Mesodermal cell (in vitro differentiated cells): ENCODE measurements at regions not wholly inside any gene's neighbourhood (a gene's known extent, or its start where the extent isn't known, plus 50 kb on each side); places are given as distances from the start of the nearest gene placed in this dataset.
"Not testable (repeated sequence)": the region's sequence is repeated elsewhere in the genome, so short reads cannot be mapped to it uniquely, and the experiment has no call there.

Source experiments
- H3K27ac ChIP-seq: 2 replicates; pipeline ENCODE4 v1.7.0; 2013; ENCODE audit warnings: mild to moderate bottlenecking, low read depth, low read length, moderate library complexity; ENCODE audit not compliant: severe bottlenecking
- H3K36me3 ChIP-seq: 2 replicates; pipeline ENCODE4 v1.7.1; 2013; ENCODE audit warnings: mild to moderate bottlenecking, low read length, moderate library complexity; ENCODE audit not compliant: control insufficient read depth, insufficient read depth
- H3K4me1 ChIP-seq: one replicate; pipeline ENCODE4 v1.7.1; 2013; ENCODE audit warnings: mild to moderate bottlenecking, low read length; ENCODE audit not compliant: insufficient read depth, control insufficient read depth, poor library complexity, severe bottlenecking
- H3K4me3 ChIP-seq: 2 replicates; pipeline ENCODE4 v1.7.0; 2013; ENCODE audit warnings: low read length, control low read depth, mild to moderate bottlenecking; ENCODE audit not compliant: insufficient read depth, poor library complexity, severe bottlenecking; ENCODE audit errors: extremely low read depth
- H3K9me3 ChIP-seq: 2 replicates; pipeline ENCODE4 v1.7.1; 2013; ENCODE audit warnings: mild to moderate bottlenecking, low read length, moderate library complexity; ENCODE audit not compliant: control insufficient read depth
- WGBS, 2 experiments: methylation state at CpG; one replicate each; pipeline ENCODE4 v1.1.5; 2013; ENCODE audit warnings: missing lambda C conversion rate in 2 of 2; ENCODE audit not compliant: insufficient coverage in 2 of 2; 5-methylcytosine and 5-hydroxymethylcytosine counted together

DNA sequence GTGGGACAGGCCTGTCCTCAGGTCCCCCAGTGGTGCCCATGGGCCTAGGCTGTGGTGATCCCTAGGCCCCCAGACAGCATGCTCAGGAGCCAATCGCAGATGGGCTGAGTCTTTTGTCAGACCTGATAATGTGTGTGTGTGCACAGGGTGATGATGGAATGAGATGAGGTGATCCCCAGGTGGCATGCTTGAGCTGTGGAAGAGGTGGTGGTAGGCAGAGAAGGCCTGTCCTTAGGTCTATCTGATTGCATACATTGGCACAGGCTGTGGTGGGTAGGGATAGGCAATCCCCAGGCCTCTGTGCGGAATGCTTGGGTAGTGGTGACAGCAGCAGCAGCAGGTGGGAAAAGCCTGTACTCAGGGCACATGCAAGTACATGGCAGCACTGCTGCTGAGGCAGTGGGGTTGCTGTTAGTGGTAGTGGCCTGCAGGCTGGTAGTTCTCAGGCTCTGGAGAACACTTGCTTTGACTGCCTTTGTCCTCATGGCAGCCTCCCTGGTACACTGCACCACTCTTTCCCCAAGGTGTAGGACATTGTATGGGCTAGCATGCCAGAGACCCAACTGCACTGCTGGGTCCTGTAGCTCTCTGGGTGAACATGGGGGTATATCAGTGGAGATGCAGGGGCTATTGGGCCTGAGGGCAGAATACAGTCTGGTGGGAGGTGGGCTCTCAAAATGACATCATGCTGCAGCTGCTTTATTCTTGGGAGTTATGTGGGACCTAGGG lies 260.9 kb upstream of the PLPP4 start:
- WGBS, 2 experiments: 88 to 90% methylated on average over 2 of the region's 2 CpGs
- H3K4me3 ChIP-seq: no peak overlapping the region
- H3K4me1 ChIP-seq: no peaks in the 10 kb centered on the region
- no peaks in the 10 kb centered on the region for H3K36me3 ChIP-seq
- H3K9me3 ChIP-seq: no peaks in the 10 kb centered on the region
- no peak overlapping the region for H3K27ac ChIP-seq

DNA sequence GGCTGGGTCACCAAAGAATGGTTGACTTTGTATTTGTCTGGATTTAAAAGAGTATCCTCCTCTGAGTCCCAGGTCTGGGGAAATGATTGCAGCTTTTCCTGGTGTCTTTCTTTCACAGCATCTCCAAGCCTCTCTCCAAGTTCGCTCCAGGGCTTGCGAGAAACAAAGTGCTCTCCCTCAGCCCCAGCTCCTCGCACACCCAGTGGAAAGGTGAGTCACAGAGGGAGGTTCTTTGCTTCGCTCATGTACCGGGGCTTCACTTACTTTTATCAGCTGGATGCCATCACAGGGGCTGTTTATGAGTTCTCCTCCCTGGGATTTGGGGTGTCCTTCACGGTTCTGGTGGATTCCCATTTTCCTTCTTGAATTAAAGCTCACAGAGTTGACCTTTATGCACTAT lies 252.2 kb upstream of the PLPP4 start:
- H3K4me3 ChIP-seq: no peak overlapping the region
- no peak overlapping the region for H3K27ac ChIP-seq
- H3K4me1 ChIP-seq: no peaks in the 10 kb centered on the region
- no peaks in the 10 kb centered on the region for H3K36me3 ChIP-seq
- 100% methylated on average over 3 to 5 of the region's 6 CpGs for WGBS, 2 experiments
- no peaks in the 10 kb centered on the region for H3K9me3 ChIP-seq

DNA sequence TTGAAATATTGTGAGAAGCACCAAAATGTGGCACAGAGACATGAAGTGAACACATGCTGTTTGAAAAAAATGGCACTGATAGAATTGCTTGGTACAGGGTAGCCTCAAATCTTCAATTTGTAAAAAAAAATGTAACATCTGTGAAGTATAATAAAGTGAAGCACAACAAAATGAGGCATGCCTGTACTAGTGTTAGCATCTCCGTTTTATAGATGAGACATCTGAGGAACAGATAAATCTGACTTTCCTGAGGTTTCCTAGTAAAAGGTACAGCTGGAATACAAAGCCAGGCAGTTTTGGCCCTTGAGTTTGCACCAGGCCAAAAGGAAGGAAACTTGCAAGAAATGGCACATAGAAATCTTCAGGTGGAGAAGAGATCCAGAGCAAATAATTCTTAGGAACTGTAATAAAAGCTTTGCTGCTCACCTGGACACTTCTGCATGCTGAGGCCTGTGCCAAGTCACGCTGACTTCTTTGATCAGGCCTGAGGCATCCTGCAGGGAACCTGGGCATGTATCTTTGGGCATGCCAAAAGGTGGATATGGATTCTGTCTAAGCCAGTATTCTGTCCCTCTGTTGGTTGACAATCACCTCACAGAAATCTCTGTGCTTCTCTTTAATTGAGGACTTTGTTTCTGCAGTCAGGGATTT lies 251.5 kb upstream of the PLPP4 start:
- Histone ChIP-seq H3K4me1 (no peaks in the 10 kb centered on the region), H3K27ac (no peak overlapping the region), H3K4me3 (no peak overlapping the region), H3K36me3 (no peaks in the 10 kb centered on the region), H3K9me3 (no peaks in the 10 kb centered on the region)
- WGBS, 2 experiments: 78 to 88% methylated on average over 2 of the region's 2 CpGs

DNA sequence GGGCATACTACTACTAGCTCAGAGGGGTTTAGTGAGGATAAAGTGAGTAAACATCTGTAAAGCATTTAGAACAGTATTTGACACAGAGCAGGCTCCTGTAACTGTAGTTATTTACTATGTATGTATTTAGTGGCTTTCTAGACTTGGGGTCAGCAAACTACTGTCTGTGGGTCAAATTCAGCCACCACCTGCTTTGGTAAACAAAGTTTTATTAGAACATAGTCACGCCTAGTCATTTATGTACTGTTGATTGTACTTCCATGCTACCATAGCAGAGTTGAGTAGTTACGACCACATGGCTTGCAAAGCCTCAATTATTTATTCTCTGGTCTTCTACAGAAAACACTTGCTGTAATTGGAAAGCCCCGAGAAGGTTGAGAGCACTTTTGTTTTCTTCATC lies 248.5 kb upstream of the PLPP4 start:
- H3K9me3 ChIP-seq: no peaks in the 10 kb centered on the region
- WGBS, 2 experiments: 89 to 100% methylated on average over 3 of the region's 3 CpGs

DNA sequence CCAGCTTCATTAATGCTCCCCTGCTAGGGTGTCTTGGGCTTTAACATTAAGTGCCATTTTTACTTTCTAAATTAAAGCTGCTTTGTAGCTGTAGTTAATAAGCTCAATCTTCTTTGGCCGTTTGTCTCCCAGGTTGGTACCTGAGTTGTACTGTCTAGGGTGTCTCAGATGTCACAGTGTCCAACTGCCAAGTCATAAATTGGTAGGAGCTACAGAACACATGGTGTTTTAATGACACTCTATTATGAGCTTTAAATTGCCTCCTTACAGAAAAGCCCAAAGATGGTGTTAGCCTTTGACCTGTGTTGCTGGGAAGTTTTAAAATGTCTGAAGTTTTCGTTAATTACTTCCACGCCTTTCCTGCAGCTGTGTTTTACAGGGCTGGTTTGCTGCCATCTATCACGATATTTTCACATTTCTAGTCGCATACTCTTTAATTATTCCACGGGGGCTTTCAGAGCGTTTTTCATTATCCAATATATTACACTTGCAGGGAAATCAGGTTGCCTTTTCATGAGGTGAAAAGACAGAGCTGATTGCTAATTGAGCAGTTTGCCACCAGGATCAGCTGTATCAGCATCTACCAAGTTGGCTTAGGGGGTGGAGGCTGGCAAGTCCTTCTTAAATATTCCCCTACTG lies 247.8 kb upstream of the PLPP4 start:
- WGBS, 2 experiments: 90 to 97% methylated on average over 4 to 5 of the region's 7 CpGs
- no peaks in the 10 kb centered on the region for H3K9me3 ChIP-seq
- H3K4me1 ChIP-seq: no peaks in the 10 kb centered on the region
- H3K27ac ChIP-seq: no peak overlapping the region
- no peak overlapping the region for H3K4me3 ChIP-seq
- no peaks in the 10 kb centered on the region for H3K36me3 ChIP-seq

More for the DNA sequence above, 248.5 kb upstream of the PLPP4 start:
- H3K4me3 ChIP-seq: no peak overlapping the region
- no peaks in the 10 kb centered on the region for H3K36me3 ChIP-seq
- H3K4me1 ChIP-seq: no peaks in the 10 kb centered on the region
- no peak overlapping the region for H3K27ac ChIP-seq

DNA sequence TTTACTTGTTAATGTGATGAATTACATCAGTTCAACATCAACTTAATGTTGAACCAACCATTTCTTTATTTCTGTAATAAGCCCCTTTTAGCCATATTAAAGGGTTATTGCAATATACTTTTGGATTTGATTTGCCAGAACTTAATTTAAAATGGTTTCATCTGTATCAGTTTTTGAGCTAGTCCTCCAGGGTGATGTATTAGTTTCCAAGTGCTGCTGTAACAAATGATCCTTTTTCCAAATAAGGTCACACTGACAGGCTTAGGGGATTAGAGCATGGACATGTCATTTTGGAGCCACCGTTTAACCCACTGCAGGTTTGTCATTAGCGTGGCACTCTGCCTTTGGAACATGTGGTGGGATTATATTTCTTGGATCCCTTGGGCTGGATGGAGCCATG lies 244.8 kb upstream of the PLPP4 start:
- no peaks in the 10 kb centered on the region for H3K9me3 ChIP-seq
- no peak overlapping the region for H3K4me3 ChIP-seq
- no peak overlapping the region for H3K27ac ChIP-seq
- no peaks in the 10 kb centered on the region for H3K36me3 ChIP-seq
- 85% methylated on average over 2 of the region's 2 CpGs; no CpG with 5 or more reads in 1 of the 2 experiments for WGBS, 2 experiments
- no peaks in the 10 kb centered on the region for H3K4me1 ChIP-seq

DNA sequence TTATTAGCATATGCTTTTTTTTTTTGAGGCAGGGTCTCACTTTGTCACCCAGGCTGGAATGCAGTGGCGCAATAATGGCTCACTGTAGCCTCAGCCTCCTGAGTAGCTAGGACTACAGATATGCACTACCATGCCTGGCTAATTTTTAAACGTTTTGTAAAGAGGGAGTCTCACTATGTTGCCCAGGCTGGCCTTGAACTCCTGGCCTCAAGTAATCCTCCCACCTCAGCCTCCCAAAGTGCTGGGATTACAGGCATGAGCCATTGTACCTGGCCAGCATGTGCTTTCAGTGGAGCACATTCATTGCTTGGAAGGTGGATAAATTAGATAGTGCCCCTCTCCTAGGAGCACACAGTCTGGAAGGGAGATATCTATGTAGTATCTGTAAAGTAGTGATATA lies 243.7 kb upstream of the PLPP4 start:
- not testable (repeated sequence) for H3K4me3 ChIP-seq, H3K4me1 ChIP-seq, H3K9me3 ChIP-seq, H3K36me3 ChIP-seq, H3K27ac ChIP-seq
- WGBS, 2 experiments: 85 to 100% methylated on average over 2 of the region's 2 CpGs

DNA sequence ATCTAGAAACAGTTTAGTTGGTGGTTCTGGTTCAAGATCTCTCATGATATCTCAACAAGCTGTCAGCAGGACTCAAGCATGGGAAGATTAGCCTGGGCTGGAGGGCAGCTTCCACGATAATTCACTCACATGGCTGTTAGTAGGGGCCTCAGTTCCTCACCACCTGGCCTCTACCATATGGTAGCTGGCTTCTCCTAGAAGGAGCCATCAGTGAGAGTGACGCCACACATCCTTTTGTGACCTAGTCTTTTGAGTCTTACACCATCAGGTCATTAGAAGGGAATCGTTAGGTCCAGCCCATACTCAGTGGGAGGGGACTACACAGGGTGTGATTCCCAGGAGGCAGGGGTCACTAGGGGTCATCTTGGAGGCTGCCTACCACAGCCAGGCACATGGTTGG lies 239.3 kb upstream of the PLPP4 start:
- 73 to 85% methylated on average over 2 to 3 of the region's 3 CpGs for WGBS, 2 experiments
- no peak overlapping the region for H3K27ac ChIP-seq
- H3K4me1 ChIP-seq: no peaks in the 10 kb centered on the region
- H3K9me3 ChIP-seq: no peaks in the 10 kb centered on the region
- H3K4me3 ChIP-seq: no peak overlapping the region
- H3K36me3 ChIP-seq: no peaks in the 10 kb centered on the region

DNA sequence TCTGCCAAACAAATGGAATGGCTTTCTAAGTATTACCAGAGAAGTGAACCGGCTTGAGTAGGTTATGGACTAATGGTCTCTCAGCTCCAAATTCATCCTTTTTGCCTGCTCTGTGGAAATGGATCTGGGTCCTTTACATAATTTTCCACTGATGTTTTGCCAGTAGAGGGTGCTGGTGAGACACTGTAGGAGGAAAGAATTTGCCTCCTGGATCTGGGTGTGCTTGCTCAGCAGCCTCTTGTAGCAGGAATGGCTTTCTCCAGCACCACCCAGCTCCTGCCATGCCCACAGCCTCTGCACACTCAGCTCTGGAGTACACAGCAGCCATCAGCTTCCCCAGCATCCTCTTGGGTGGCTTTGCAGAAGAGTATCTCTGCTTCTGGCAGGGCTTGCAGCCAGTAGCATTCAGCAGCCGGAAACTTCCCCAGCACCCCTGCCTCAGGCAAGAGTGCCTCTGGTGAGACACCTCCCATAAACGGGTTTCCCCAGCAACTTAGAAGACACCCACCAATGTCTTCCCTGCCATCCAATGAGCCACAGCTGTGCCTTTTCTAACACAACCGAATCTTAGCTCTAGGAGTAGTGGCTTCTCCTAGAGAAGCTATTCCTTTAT lies 235.0 kb upstream of the PLPP4 start:
- no peaks in the 10 kb centered on the region for H3K4me1 ChIP-seq
- H3K4me3 ChIP-seq: no peak overlapping the region
- no peak overlapping the region for H3K27ac ChIP-seq
- 17 to 61% methylated on average over 2 to 3 of the region's 4 CpGs for WGBS, 2 experiments
- no peaks in the 10 kb centered on the region for H3K9me3 ChIP-seq
- no peaks in the 10 kb centered on the region for H3K36me3 ChIP-seq

DNA sequence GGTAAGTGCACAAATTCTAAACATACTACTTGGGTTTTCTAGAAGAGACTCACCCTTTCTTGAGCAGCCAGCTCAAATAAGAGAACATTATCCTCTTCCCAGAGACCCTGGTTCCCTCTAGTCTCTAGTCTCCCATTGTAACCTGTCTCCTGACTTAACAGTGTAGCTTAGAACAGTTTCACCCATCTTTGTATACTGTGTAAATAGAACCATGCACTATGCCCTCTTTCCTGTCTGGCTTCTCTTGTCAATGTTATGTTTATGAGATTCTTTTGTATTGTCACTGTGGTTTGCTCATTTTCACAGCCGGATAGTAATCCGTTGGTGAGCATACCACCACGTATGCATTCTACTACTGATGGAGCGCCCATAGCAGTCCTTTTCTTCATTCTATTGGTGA lies 227.4 kb upstream of the PLPP4 start:
- no peaks in the 10 kb centered on the region for H3K9me3 ChIP-seq
- H3K4me1 ChIP-seq: no peaks in the 10 kb centered on the region
- H3K36me3 ChIP-seq: no peaks in the 10 kb centered on the region
- no peak overlapping the region for H3K4me3 ChIP-seq
- 100% methylated on average over 2 of the region's 4 CpGs; no CpG with 5 or more reads in 1 of the 2 experiments for WGBS, 2 experiments
- H3K27ac ChIP-seq: no peak overlapping the region
